ENCODE measurements at regions not wholly inside any gene's neighbourhood (a gene's known extent, or its start where the extent isn't known, plus 50 kb on each side); places are given as distances from the start of the nearest gene placed in this dataset.

DNA sequence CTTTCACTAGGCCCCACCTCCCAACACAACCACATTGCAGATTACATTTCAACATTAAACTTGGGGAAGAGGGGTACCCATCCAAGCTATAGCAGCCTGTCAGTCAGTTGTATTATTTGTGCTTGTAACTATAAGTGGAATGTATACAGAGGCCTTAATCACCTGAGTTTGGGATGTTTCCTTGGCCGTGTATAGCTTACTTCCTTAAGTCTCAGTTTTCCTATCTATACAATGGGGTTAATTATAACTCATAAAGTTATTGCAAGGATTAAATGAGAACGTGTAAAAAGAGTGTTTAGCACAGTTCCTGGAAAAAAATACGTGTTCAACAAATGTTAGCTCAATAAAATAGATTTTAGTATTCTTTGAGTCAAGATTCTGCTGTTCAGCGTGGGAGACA, 165.5 kb upstream of the FAM20A start:
- H3K4me1 ChIP-seq = no peaks in the 10 kb centered on the region
- DNase-seq (ENCODE audit: extremely low spot score in 2 of 2) = no peak
- TF ChIP-seq, protein P1, sequence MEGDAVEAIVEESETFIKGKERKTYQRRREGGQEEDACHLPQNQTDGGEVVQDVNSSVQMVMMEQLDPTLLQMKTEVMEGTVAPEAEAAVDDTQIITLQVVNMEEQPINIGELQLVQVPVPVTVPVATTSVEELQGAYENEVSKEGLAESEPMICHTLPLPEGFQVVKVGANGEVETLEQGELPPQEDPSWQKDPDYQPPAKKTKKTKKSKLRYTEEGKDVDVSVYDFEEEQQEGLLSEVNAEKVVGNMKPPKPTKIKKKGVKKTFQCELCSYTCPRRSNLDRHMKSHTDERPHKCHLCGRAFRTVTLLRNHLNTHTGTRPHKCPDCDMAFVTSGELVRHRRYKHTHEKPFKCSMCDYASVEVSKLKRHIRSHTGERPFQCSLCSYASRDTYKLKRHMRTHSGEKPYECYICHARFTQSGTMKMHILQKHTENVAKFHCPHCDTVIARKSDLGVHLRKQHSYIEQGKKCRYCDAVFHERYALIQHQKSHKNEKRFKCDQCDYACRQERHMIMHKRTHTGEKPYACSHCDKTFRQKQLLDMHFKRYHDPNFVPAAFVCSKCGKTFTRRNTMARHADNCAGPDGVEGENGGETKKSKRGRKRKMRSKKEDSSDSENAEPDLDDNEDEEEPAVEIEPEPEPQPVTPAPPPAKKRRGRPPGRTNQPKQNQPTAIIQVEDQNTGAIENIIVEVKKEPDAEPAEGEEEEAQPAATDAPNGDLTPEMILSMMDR (IDR thresholded peaks at IDR 0.05) = no peak
- TF ChIP-seq POLR2A (IDR thresholded peaks at IDR 0.05) (no peak), POLR2AphosphoS5 (IDR thresholded peaks at IDR 0.05; ENCODE audit: insufficient read depth in 1 of 2, low read depth in 1 of 2) (no peak)
- no peak overlapping the region for H3K4me3 ChIP-seq
- intact Hi-C loops (cut with DNase I) = no loop called here
- no peaks in the 10 kb centered on the region for H3K27me3 ChIP-seq
- H3K9me3 ChIP-seq = no peaks in the 10 kb centered on the region
- H3K36me3 ChIP-seq = no peaks in the 10 kb centered on the region
- H3K27ac ChIP-seq = no peak overlapping the region

DNA sequence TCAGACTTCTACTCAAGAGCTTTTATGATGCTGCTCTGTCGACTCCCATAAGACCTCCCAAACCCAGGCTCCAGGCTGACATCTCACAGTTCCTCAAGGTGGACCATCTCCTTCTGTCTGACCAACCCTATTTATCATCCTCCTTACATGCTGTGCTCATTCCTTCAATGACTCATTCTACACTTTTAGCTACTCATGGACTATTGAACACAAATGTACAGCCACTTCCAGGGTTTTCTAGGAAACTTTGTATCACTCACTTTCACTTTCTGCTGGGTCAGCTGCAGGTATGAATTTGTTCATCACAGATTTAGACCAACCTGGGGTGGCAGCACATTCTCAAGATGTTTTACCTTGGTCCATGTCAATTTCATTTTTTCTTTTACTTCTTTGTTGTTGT, 162.4 kb upstream of the FAM20A start:
- Histone ChIP-seq H3K4me1 (peaks cover 10% of the 10 kb centered on the region), H3K27ac (no peak overlapping the region), H3K9me3 (no peaks in the 10 kb centered on the region), H3K27me3 (no peaks in the 10 kb centered on the region), H3K36me3 (no peaks in the 10 kb centered on the region), H3K4me3 (no peak overlapping the region)
- intact Hi-C loops (cut with DNase I) = no loop called here
- TF ChIP-seq, protein P1 (IDR thresholded peaks at IDR 0.05) = no peak
- TF ChIP-seq POLR2A (IDR thresholded peaks at IDR 0.05) (no peak), POLR2AphosphoS5 (IDR thresholded peaks at IDR 0.05; ENCODE audit: insufficient read depth in 1 of 2, low read depth in 1 of 2) (no peak)
- DNase-seq (ENCODE audit: extremely low spot score in 2 of 2) = no peak

DNA sequence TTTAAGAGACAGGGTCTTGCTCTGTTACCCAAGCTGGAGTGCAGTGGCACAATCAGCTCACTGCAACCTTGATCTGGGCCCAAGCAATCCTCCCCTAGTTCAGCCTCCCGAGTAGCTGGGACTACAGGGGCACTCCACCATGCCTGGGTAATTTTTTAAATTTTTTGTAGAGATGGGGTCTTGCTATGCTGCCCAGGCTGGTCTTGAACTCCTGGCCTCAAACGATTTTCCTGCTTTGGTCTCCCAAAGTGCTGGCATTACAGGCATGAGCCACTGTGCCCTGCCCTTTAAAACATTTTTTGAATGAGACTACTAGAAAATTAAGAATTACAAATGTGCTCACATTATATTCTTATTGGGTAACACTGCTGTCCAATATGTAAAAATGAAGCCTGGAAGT, 161.7 kb upstream of the FAM20A start:
- Histone ChIP-seq H3K27me3 (no peaks in the 10 kb centered on the region), H3K36me3 (no peaks in the 10 kb centered on the region), H3K27ac (no peak overlapping the region), H3K4me1 (peaks cover 10% of the 10 kb centered on the region), H3K9me3 (no peaks in the 10 kb centered on the region), H3K4me3 (no peak overlapping the region)
- DNase-seq (ENCODE audit: extremely low spot score in 2 of 2) = no peak
- intact Hi-C loops (cut with DNase I) = no loop called here
- TF ChIP-seq, protein P1 (IDR thresholded peaks at IDR 0.05) = no peak
- TF ChIP-seq POLR2AphosphoS5 (IDR thresholded peaks at IDR 0.05; ENCODE audit: insufficient read depth in 1 of 2, low read depth in 1 of 2) = no peak
- TF ChIP-seq POLR2A (IDR thresholded peaks at IDR 0.05) = no peak

DNA sequence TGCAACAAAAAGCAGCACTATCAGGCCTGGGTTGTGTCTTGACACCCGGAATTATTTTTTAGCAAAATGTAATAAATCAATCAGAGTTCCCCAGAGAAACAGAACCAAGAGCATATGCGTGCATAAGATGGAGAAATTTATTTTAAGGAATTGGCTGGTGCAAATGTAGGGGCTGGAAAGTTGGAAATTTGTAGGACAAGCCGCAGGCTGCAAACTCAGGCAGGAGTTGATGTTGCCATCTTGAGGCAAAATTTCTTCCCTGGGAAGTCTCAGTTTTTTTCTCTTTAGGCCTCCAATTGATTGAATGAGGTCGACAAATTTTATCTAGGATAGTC, 158.9 kb upstream of the FAM20A start:
- Histone ChIP-seq H3K9me3 (no peaks in the 10 kb centered on the region), H3K27me3 (no peaks in the 10 kb centered on the region), H3K36me3 (no peaks in the 10 kb centered on the region), H3K4me1 (peaks cover 10% of the 10 kb centered on the region), H3K4me3 (no peak overlapping the region), H3K27ac (peak overlapping the region; percentile 28)
- no peak for DNase-seq (ENCODE audit: extremely low spot score in 2 of 2)
- TF ChIP-seq, protein P1 (IDR thresholded peaks at IDR 0.05) = no peak
- TF ChIP-seq POLR2A (IDR thresholded peaks at IDR 0.05) = no peak
- TF ChIP-seq POLR2AphosphoS5 (IDR thresholded peaks at IDR 0.05; ENCODE audit: insufficient read depth in 1 of 2, low read depth in 1 of 2) = no peak
- intact Hi-C loops (cut with DNase I) = no loop called here

DNA sequence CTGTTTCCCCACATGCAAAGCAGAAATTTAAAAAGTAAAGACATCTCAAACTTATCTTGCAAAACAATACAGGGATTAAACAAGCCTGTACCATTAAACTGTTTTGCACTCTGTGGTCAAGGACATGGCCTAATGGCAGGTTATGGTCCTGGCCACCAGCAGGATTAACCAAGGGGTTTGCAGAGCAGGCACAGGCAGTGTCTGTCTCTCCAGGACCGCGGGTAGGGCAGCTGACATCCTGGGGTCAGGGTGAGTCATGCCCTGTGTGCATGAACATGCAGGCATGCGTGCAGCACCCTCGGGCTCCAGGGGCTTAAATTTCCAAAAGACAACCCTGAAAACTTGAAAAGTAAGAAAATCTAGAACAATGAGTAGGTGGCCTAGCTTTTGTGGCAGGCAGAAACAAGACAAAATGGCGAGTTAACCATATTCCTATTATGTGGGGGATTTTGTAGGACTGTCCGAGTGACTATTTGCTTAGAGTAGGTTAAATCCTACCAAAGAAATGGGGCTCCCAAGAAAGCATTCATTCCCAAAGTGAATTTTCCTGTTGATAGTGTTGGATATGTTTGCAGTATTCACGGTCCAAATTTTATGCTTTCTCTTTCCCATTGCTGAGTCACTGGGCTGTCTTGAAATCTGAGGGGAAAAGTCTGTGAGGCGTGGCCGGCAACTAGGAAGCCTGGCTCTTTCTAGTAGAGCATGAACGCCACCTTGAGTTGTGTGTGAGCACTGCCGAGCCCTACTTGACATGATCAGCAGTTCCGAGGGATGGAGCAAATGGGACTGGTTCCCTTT, 158.4 kb upstream of the FAM20A start:
- peaks cover 10% of the 10 kb centered on the region for H3K4me1 ChIP-seq
- intact Hi-C loops (cut with DNase I) = loop anchor here (5.0 kb wide), 1 partner anchor 227 kb away; no protein-coding TSS in a partner anchor
- H3K9me3 ChIP-seq = no peaks in the 10 kb centered on the region
- no peaks in the 10 kb centered on the region for H3K27me3 ChIP-seq
- TF ChIP-seq, protein P1 (IDR thresholded peaks at IDR 0.05) = peak; percentile 78 to 86 (median 86)
- TF ChIP-seq POLR2AphosphoS5 (IDR thresholded peaks at IDR 0.05; ENCODE audit: insufficient read depth in 1 of 2, low read depth in 1 of 2) (peak; percentile 34 to 84), POLR2A (IDR thresholded peaks at IDR 0.05) (no peak)
- peak overlapping the region; percentile 26 to 36 for H3K4me3 ChIP-seq
- DNase-seq (ENCODE audit: extremely low spot score in 2 of 2) = peak in 1 of 2 donors; percentile 96
- no peaks in the 10 kb centered on the region for H3K36me3 ChIP-seq
- peak overlapping the region; percentile 78 for H3K27ac ChIP-seq

Data from vagina (tissue), 2 donors.